Endothelial cell of umbilical vein (primary cell): ENCODE measurements at regions not wholly inside any gene's neighbourhood (a gene's known extent, or its start where the extent isn't known, plus 50 kb on each side); places are given as distances from the start of the nearest gene placed in this dataset.
"Not testable (repeated sequence)": the region's sequence is repeated elsewhere in the genome, so short reads cannot be mapped to it uniquely, and the experiment has no call there.

Source experiments
- CTCF ChIP-seq, 2 donors: IDR thresholded peaks; 1 replicate in 1 of 2; 2 replicates in 1 of 2; pipeline ENCODE4 v1.5.1; 2011; ENCODE audit warnings: low read length in 2 of 2, mild to moderate bottlenecking in 2 of 2, moderate library complexity in 2 of 2, control low read depth in 1 of 2, inconsistent platforms in 1 of 2, low read depth in 1 of 2; ENCODE audit not compliant: insufficient read depth in 1 of 2; ENCODE audit errors: extremely low read depth in 1 of 2
- EZH2 ChIP-seq: IDR thresholded peaks from 2 replicates; pipeline ENCODE4 v1.6.1; 2012; ENCODE audit warnings: borderline replicate concordance, low read depth, mild to moderate bottlenecking, moderate library complexity, low read length, inconsistent platforms; ENCODE audit not compliant: severe bottlenecking
- GATA2 ChIP-seq: IDR thresholded peaks from 2 replicates; pipeline ENCODE4 v1.7.0; 2011; ENCODE audit warnings: low read depth, mild to moderate bottlenecking, moderate library complexity, mixed read lengths, low read length; ENCODE audit not compliant: insufficient read length, insufficient read depth
- JUN ChIP-seq: IDR thresholded peaks from 2 replicates; pipeline ENCODE4 v1.6.1; 2011; ENCODE audit warnings: borderline replicate concordance, low read depth; ENCODE audit not compliant: insufficient read length, insufficient read depth
- MAX ChIP-seq: IDR thresholded peaks from 2 replicates; pipeline ENCODE4 v1.6.1; 2011; ENCODE audit not compliant: insufficient read depth, insufficient read length
- POLR2A ChIP-seq: IDR thresholded peaks from 2 replicates; pipeline ENCODE4 v1.6.1; 2012; ENCODE audit warnings: low read depth, mild to moderate bottlenecking, control low read depth, low read length
- POLR2AphosphoS5 ChIP-seq: IDR thresholded peaks from 2 replicates; pipeline ENCODE4 v1.6.1; 2012; ENCODE audit warnings: low read depth, mild to moderate bottlenecking, control low read depth, low read length, moderate library complexity; ENCODE audit not compliant: insufficient read depth

- not testable (repeated sequence) for TF ChIP-seq POLR2A; CTCF (IDR thresholded peaks at IDR 0.05; ENCODE audit: extremely low read depth in 1 of 2, insufficient read depth in 1 of 2, low read depth in 1 of 2, low read length in 2 of 2); JUN; EZH2; MAX; POLR2AphosphoS5; GATA2
Observed at GRCh38 chr14:30244348-30244747, 314.6 kb upstream of the G2E3 start.
